Caco-2 (cell line): ENCODE measurements at regions not wholly inside any gene's neighbourhood (a gene's known extent, or its start where the extent isn't known, plus 50 kb on each side); places are given as distances from the start of the nearest gene placed in this dataset.
"Not testable (repeated sequence)": the region's sequence is repeated elsewhere in the genome, so short reads cannot be mapped to it uniquely, and the experiment has no call there.

Experiments used
- BruUV-seq: library from RNA; stranded (reverse); fragments of 400-500 nt; replicated peaks from 2 replicates; lab custom pipeline; 2021; lab: Mats Ljungman, UMichigan
- CTCF ChIA-PET: fragments of 300-600 bp; sonication (Branson Sonifier 250); formaldehyde crosslinking; loops from one replicate; lab custom pipeline; 2022; ENCODE audit warnings: antibody characterized with exemption; lab: Charles Lee
- POLR2A ChIA-PET: fragments of 300-600 bp; sonication (Branson Sonifier 250); formaldehyde crosslinking; loops from one replicate; lab custom pipeline; 2022; ENCODE audit warnings: antibody characterized with exemption; lab: Charles Lee
- DNase-seq, 2 experiments: peaks; one replicate each; pipeline versions ENCODE4 v3.0.0 to v3.0.0-alpha.2; 2020 to 2022
- H3K27me3 ChIP-seq: replicated peaks from 2 replicates; pipeline ENCODE4 v1.6.0; 2011; ENCODE audit warnings: low read length; ENCODE audit not compliant: control insufficient read depth, insufficient read depth
- H3K36me3 ChIP-seq: 2 replicates; pipeline ENCODE4 v1.5.1; 2011; ENCODE audit warnings: low read length; ENCODE audit not compliant: control insufficient read depth, insufficient read depth
- H3K4me1 ChIP-seq: fragments of 250-450 bp; sonication (Bioruptor Pico); 2 replicates; pipeline ENCODE4 v1.5.1; 2020; ENCODE audit warnings: mild to moderate bottlenecking
- H3K4me3 ChIP-seq: 2 replicates; pipeline ENCODE4 v1.5.1; 2011; ENCODE audit warnings: low read depth, mild to moderate bottlenecking, control low read depth, low read length
- H3K9me3 ChIP-seq: fragments of 250-450 bp; sonication (Bioruptor Pico); 2 replicates; pipeline ENCODE4 v1.5.1; 2020; ENCODE audit warnings: mild to moderate bottlenecking, moderate library complexity
- H3K27ac Mint-ChIP-seq: one replicate; pipeline ENCODE4 v1.8.0; 2022; ENCODE audit warnings: mixed read lengths; ENCODE audit not compliant: unreplicated experiment
- H3K27me3 Mint-ChIP-seq: one replicate; pipeline ENCODE4 v1.8.0; 2022; ENCODE audit warnings: mixed read lengths; ENCODE audit not compliant: insufficient read depth, unreplicated experiment
- H3K36me3 Mint-ChIP-seq: one replicate; pipeline ENCODE4 v1.8.0; 2022; ENCODE audit warnings: mild to moderate bottlenecking, mixed read lengths; ENCODE audit not compliant: insufficient read depth, unreplicated experiment
- H3K4me1 Mint-ChIP-seq: one replicate; pipeline ENCODE4 v1.8.0; 2022; ENCODE audit warnings: low read depth, mixed read lengths; ENCODE audit not compliant: unreplicated experiment
- H3K4me3 Mint-ChIP-seq: one replicate; pipeline ENCODE4 v1.8.0; 2022; ENCODE audit warnings: mild to moderate bottlenecking, moderate library complexity, mixed read lengths; ENCODE audit not compliant: unreplicated experiment
- H3K9me3 Mint-ChIP-seq: one replicate; pipeline ENCODE4 v1.8.0; 2022; ENCODE audit warnings: mixed read lengths; ENCODE audit not compliant: unreplicated experiment
- CTCF ChIP-seq, 2 experiments: fragments of 200-600 bp in 1 of 2; IDR thresholded peaks; 1 replicate in 1 of 2; 2 replicates in 1 of 2; pipeline versions ENCODE4 v1.5.1 to v1.8.0; 2011 to 2022; ENCODE audit warnings: antibody characterized with exemption in 1 of 2, control low read depth in 1 of 2, inconsistent platforms in 1 of 2, low read depth in 1 of 2, low read length in 1 of 2, mild to moderate bottlenecking in 1 of 2, moderate library complexity in 1 of 2; ENCODE audit not compliant: insufficient read depth in 1 of 2, severe bottlenecking in 1 of 2, unreplicated experiment in 1 of 2
- intact Hi-C: fragments of 100-400 bp; cut with micrococcal nuclease; formaldehyde crosslinking; loops from one replicate; pipeline ENCODE4 v1.10.0; 2022; ENCODE audit not compliant: unreplicated experiment

GRCh38 chr12:30169839-30170591 lies 386.3 kb upstream of the TMTC1 start:
- no peak overlapping the region for H3K4me3 ChIP-seq
- H3K27me3 ChIP-seq, result no peaks in the 10 kb centered on the region
- Mint-ChIP-seq H3K27ac (no peak overlapping the region), H3K4me1 (no peaks in the 10 kb centered on the region), H3K27me3 (no peaks in the 10 kb centered on the region), H3K9me3 (no peaks in the 10 kb centered on the region), H3K4me3 (no peak overlapping the region), H3K36me3 (no peaks in the 10 kb centered on the region)
- ChIA-PET CTCF (no interaction called here), POLR2A (no interaction called here)
- DNase-seq, result no peak
- H3K36me3 ChIP-seq, result no peaks in the 10 kb centered on the region
- intact Hi-C loops, result no loop called here
- no peaks in the 10 kb centered on the region for H3K4me1 ChIP-seq
- H3K9me3 ChIP-seq, result no peaks in the 10 kb centered on the region
- BruUV-seq, result no TSS peak
- TF ChIP-seq CTCF (IDR thresholded peaks at IDR 0.05; ENCODE audit: insufficient read depth in 1 of 2, low read depth in 1 of 2, low read length in 1 of 2, severe bottlenecking in 1 of 2, unreplicated experiment in 1 of 2), result no peak

GRCh38 chr12:30166006-30166795 lies 382.5 kb upstream of the TMTC1 start:
- Histone ChIP-seq H3K4me3 (no peak overlapping the region), H3K27me3 (no peaks in the 10 kb centered on the region), H3K4me1 (no peaks in the 10 kb centered on the region), H3K36me3 (no peaks in the 10 kb centered on the region), H3K9me3 (peaks cover 5% of the 10 kb centered on the region; the same call in 1 of the 2 replicates)
- no TSS peak for BruUV-seq
- no peak for TF ChIP-seq CTCF (IDR thresholded peaks at IDR 0.05; ENCODE audit: insufficient read depth in 1 of 2, low read depth in 1 of 2, low read length in 1 of 2, severe bottlenecking in 1 of 2, unreplicated experiment in 1 of 2)
- Mint-ChIP-seq H3K4me3 (no peak overlapping the region), H3K27ac (no peak overlapping the region), H3K36me3 (no peaks in the 10 kb centered on the region), H3K9me3 (no peaks in the 10 kb centered on the region), H3K27me3 (no peaks in the 10 kb centered on the region), H3K4me1 (no peaks in the 10 kb centered on the region)
- DNase-seq, result no peak
- ChIA-PET POLR2A (no interaction called here), CTCF (no interaction called here)
- intact Hi-C loops, result no loop called here

GRCh38 chr12:30164382-30165318 lies 380.9 kb upstream of the TMTC1 start:
- TF ChIP-seq CTCF (IDR thresholded peaks at IDR 0.05; ENCODE audit: insufficient read depth in 1 of 2, low read depth in 1 of 2, low read length in 1 of 2, severe bottlenecking in 1 of 2, unreplicated experiment in 1 of 2), result no peak
- no peaks in the 10 kb centered on the region for H3K36me3 ChIP-seq
- Mint-ChIP-seq H3K27me3 (no peaks in the 10 kb centered on the region), H3K4me1 (no peaks in the 10 kb centered on the region), H3K36me3 (no peaks in the 10 kb centered on the region), H3K9me3 (no peaks in the 10 kb centered on the region), H3K4me3 (no peak overlapping the region), H3K27ac (no peak overlapping the region)
- BruUV-seq, result no TSS peak
- peaks cover 11% of the 10 kb centered on the region; the same call in 1 of the 2 replicates for H3K9me3 ChIP-seq
- CTCF ChIA-PET, result no interaction called here
- no peaks in the 10 kb centered on the region for H3K27me3 ChIP-seq
- no peak overlapping the region for H3K4me3 ChIP-seq
- no peaks in the 10 kb centered on the region for H3K4me1 ChIP-seq
- DNase-seq, result no peak
- POLR2A ChIA-PET, result no interaction called here
- intact Hi-C loops, result no loop called here

- intact Hi-C loops, POLR2A ChIA-PET, H3K27ac Mint-ChIP-seq, H3K36me3 ChIP-seq, H3K4me1 ChIP-seq, H3K4me3 ChIP-seq, BruUV-seq, H3K4me3 Mint-ChIP-seq, CTCF ChIA-PET, H3K36me3 Mint-ChIP-seq, H3K27me3 ChIP-seq, DNase-seq, H3K27me3 Mint-ChIP-seq, H3K4me1 Mint-ChIP-seq: not testable (repeated sequence)
- peaks cover 21% of the 10 kb centered on the region for H3K9me3 Mint-ChIP-seq
- peaks cover 21% of the 10 kb centered on the region for H3K9me3 ChIP-seq
These were observed 373.1 kb upstream of the TMTC1 start for GRCh38 chr12:30156833-30157232.
